Spleen (tissue), 11 donors: ENCODE measurements at regions not wholly inside any gene's neighbourhood (a gene's known extent, or its start where the extent isn't known, plus 50 kb on each side); places are given as distances from the start of the nearest gene placed in this dataset.

Experiments
- DNase-seq: peaks from one replicate; pipeline ENCODE4 v3.0.0-alpha.2; 2020
- H3K27ac ChIP-seq, 8 donors: fragments of 200-600 bp; sonication (generic) in 7 of 8; 1 replicate in 4 of 8; 2 replicates in 4 of 8; pipeline versions ENCODE4 v1.5.0 to v1.8.0; 2016 to 2021; ENCODE audit warnings: inconsistent platforms in 4 of 8, mild to moderate bottlenecking in 4 of 8, moderate library complexity in 1 of 8
- H3K27me3 ChIP-seq, 7 donors: fragments of 200-600 bp; sonication (generic) in 6 of 7; replicated peaks in 1 of 7; 1 replicate in 4 of 7; 2 replicates in 3 of 7; pipeline versions ENCODE4 v1.5.0 to v1.8.0; 2016 to 2021; ENCODE audit warnings: inconsistent platforms in 3 of 7, mild to moderate bottlenecking in 1 of 7
- H3K36me3 ChIP-seq, 6 donors: fragments of 200-600 bp; sonication (generic) in 5 of 6; 1 replicate in 4 of 6; 2 replicates in 2 of 6; pipeline versions ENCODE4 v1.5.0 to v1.8.0; 2016 to 2021; ENCODE audit warnings: inconsistent platforms in 2 of 6
- H3K4me1 ChIP-seq, 6 donors: fragments of 200-600 bp; sonication (generic) in 5 of 6; 1 replicate in 3 of 6; 2 replicates in 3 of 6; pipeline versions ENCODE4 v1.5.0 to v1.8.0; 2016 to 2021; ENCODE audit warnings: inconsistent platforms in 3 of 6
- H3K4me3 ChIP-seq, 8 donors: fragments of 200-600 bp; sonication (generic) in 7 of 8; 1 replicate in 4 of 8; 2 replicates in 4 of 8; pipeline versions ENCODE4 v1.5.0 to v1.8.0; 2016 to 2021; ENCODE audit warnings: inconsistent platforms in 4 of 8, mild to moderate bottlenecking in 4 of 8, moderate library complexity in 2 of 8
- H3K9me3 ChIP-seq, 8 donors: fragments of 200-600 bp; sonication (generic) in 7 of 8; 1 replicate in 4 of 8; 2 replicates in 4 of 8; pipeline versions ENCODE4 v1.5.0 to v1.8.0; 2016 to 2021; ENCODE audit warnings: inconsistent platforms in 4 of 8
- CTCF ChIP-seq, 11 experiments: fragments of 200-600 bp in 7 of 11; fragments of 450-650 bp in 4 of 11; sonication (generic) in 4 of 11; IDR thresholded peaks in 8 of 11; conservative IDR thresholded peaks in 3 of 11; 1 replicate in 7 of 11; 2 replicates in 4 of 11; pipeline versions ENCODE4 v1.4.0 to v1.8.0; 2016 to 2021; ENCODE audit warnings: antibody characterized with exemption in 11 of 11, inconsistent platforms in 4 of 11, mild to moderate bottlenecking in 1 of 11
- POLR2A ChIP-seq, 3 donors: fragments of 450-650 bp; IDR thresholded peaks; one replicate each; pipeline ENCODE4 v1.5.1; 2017; ENCODE audit warnings: antibody characterized with exemption in 3 of 3, mild to moderate bottlenecking in 1 of 3
- POLR2AphosphoS5 ChIP-seq, 3 donors: sonication (generic); formaldehyde crosslinking; IDR thresholded peaks; one replicate each; pipeline ENCODE4 v1.5.1; 2017; ENCODE audit warnings: antibody characterized with exemption in 3 of 3
- WGBS, 5 donors: extraction: QIAGEN DNeasy Blood & Tissue Kit in 3 of 5; methylation state at CpG; one replicate each; pipeline versions ENCODE4 v1.1.5 to v1.1.7; 2013 to 2018; 5-methylcytosine and 5-hydroxymethylcytosine counted together
- intact Hi-C: fragments of 100-400 bp; cut with DNase I; formaldehyde crosslinking; loops from one replicate; pipeline ENCODE4 v1.15.0; 2023; ENCODE audit warnings: low total_unique reads
- donor health status: healthy with polysubstance abuse.
- donor health status: DM: no; HTN: no; CAD: no; lungs with moderate emphysema.
- donor health status: DM: no; HTN: no; CAD: no.
- donor health status: Bipolar disorder and iron deficiency.
- donor health status: healthy.
- donor health status: DM: no; HTN: no; CAD: no.
- donor health status: DM: yes; HTN: yes; CAD: no.

- no peaks in the 10 kb centered on the region for H3K27me3 ChIP-seq
- no peak for TF ChIP-seq POLR2A (IDR thresholded peaks at IDR 0.05)
- no peak for TF ChIP-seq POLR2AphosphoS5 (IDR thresholded peaks at IDR 0.05)
- TF ChIP-seq CTCF (IDR thresholded peaks at IDR 0.05 in 8 of 11, conservative IDR thresholded peaks at IDR 0.05 in 3 of 11) = no peak
- intact Hi-C loops = no loop called here
- no peaks in the 10 kb centered on the region for H3K36me3 ChIP-seq
- H3K4me3 ChIP-seq = no peak overlapping the region
- no peaks in the 10 kb centered on the region for H3K9me3 ChIP-seq
- WGBS, 5 donors = 52 to 70% (median 59%) methylated on average over 3 of the region's 3 CpGs
- no peak overlapping the region for H3K27ac ChIP-seq
- H3K4me1 ChIP-seq = peaks cover 0 to 32% (median 10%) of the 10 kb centered on the region in 6 donors
- DNase-seq = no peak
Measured at GRCh38 chr18:10318691-10318970, 135.8 kb upstream of the APCDD1 start.

DNA sequence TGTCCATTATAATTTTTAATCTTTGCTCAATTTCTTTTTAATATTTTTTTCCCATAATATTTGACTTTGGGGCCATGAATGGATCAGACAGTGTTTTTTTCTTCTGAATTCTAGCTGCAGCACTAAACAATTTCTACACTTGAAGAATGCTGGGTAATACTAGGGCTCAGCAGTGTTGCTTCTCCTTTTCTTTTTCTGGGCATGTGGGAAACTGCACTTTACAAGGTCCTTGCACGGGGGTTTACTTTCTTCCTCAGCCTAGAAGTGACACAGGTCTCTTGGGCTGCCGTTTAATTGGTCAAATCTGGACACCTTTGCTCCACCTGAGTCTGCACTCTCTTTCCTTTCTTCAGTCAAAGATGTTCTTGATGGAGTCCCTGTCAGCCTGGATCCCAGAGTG, 135.4 kb upstream of the APCDD1 start:
- TF ChIP-seq CTCF (IDR thresholded peaks at IDR 0.05 in 8 of 11, conservative IDR thresholded peaks at IDR 0.05 in 3 of 11) (no peak), POLR2A (IDR thresholded peaks at IDR 0.05) (no peak), POLR2AphosphoS5 (IDR thresholded peaks at IDR 0.05) (no peak)
- H3K4me1 ChIP-seq = peaks cover 0 to 32% (median 10%) of the 10 kb centered on the region in 6 donors
- 65 to 79% (median 73%) methylated on average over 2 of the region's 2 CpGs for WGBS, 5 donors
- no peak for DNase-seq
- H3K4me3 ChIP-seq = no peak overlapping the region
- H3K27ac ChIP-seq = no peak overlapping the region
- H3K9me3 ChIP-seq = no peaks in the 10 kb centered on the region
- no peaks in the 10 kb centered on the region for H3K36me3 ChIP-seq
- H3K27me3 ChIP-seq = no peaks in the 10 kb centered on the region
- intact Hi-C loops = no loop called here

DNA sequence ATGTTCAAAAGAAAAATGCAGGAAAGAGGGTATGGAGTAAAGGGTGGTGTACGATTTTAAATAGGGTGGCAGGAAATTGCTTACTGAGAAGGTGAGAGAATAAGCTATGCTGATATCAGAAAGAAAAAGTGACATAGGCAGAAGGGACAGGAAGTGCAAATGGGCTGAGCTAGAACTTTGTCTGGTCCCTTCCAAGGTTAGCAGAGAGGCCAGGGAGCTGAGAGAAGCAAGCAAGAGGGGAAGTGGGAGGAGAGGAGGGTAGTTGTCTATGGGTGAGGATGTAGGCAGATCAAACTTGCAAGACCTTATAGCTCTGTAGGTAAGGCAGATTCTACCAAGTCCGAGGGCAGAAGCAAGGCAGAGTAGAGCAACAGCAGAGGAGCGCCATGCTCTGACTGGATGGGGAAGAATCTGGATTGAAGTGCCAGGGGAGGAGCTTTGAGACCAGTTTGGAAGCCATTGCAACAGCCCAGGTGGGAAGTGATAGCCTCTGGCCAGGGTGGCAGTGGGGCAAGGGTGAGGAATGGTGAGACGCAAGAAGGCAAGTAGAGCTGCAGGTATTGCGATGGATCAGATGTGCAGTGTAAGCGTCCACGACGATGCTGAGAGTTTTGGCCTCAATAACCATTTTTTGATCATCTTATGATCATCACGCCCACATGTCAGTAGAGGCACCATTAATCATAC, 134.4 kb upstream of the APCDD1 start:
- H3K4me1 ChIP-seq = peaks cover 0 to 28% (median 10%) of the 10 kb centered on the region in 6 donors
- H3K36me3 ChIP-seq = no peaks in the 10 kb centered on the region
- TF ChIP-seq POLR2A (IDR thresholded peaks at IDR 0.05) (no peak), POLR2AphosphoS5 (IDR thresholded peaks at IDR 0.05) (no peak), CTCF (IDR thresholded peaks at IDR 0.05 in 8 of 11, conservative IDR thresholded peaks at IDR 0.05 in 3 of 11) (no peak)
- H3K27me3 ChIP-seq = no peaks in the 10 kb centered on the region
- no peak overlapping the region for H3K4me3 ChIP-seq
- WGBS, 5 donors = 83 to 90% (median 85%) methylated on average over 9 of the region's 9 CpGs
- no peaks in the 10 kb centered on the region for H3K9me3 ChIP-seq
- no peak overlapping the region for H3K27ac ChIP-seq
- intact Hi-C loops = no loop called here
- DNase-seq = no peak

GRCh38 chr18:10320791-10321190, 133.6 kb upstream of the APCDD1 start:
- intact Hi-C loops = no loop called here
- no peak overlapping the region for H3K4me3 ChIP-seq
- H3K27me3 ChIP-seq = no peaks in the 10 kb centered on the region
- H3K27ac ChIP-seq = no peak overlapping the region
- TF ChIP-seq CTCF (IDR thresholded peaks at IDR 0.05 in 8 of 11, conservative IDR thresholded peaks at IDR 0.05 in 3 of 11) (no peak), POLR2A (IDR thresholded peaks at IDR 0.05) (no peak)
- no peaks in the 10 kb centered on the region for H3K9me3 ChIP-seq
- no peak for DNase-seq
- WGBS, 5 donors = 83 to 89% (median 84%) methylated on average over 7 of the region's 7 CpGs
- peaks cover 0 to 21% (median 3%) of the 10 kb centered on the region in 6 donors for H3K4me1 ChIP-seq
- H3K36me3 ChIP-seq = no peaks in the 10 kb centered on the region
